Adrenal gland (tissue), 5 donors: ENCODE measurements at regions not wholly inside any gene's neighbourhood (a gene's known extent, or its start where the extent isn't known, plus 50 kb on each side); places are given as distances from the start of the nearest gene placed in this dataset.

Source experiments
- CTCF ChIP-seq, 6 experiments: fragments of 450-650 bp in 4 of 6; fragments of 200-600 bp in 2 of 6; sonication (generic) in 1 of 6; IDR thresholded peaks; 1 replicate in 5 of 6; 2 replicates in 1 of 6; pipeline versions ENCODE4 v1.5.1 to v1.8.0; 2016 to 2021; ENCODE audit warnings: antibody characterized with exemption in 6 of 6, mild to moderate bottlenecking in 2 of 6, moderate library complexity in 1 of 6
- POLR2A ChIP-seq, 2 donors: fragments of 450-650 bp; IDR thresholded peaks; one replicate each; pipeline ENCODE4 v1.6.1; 2017; ENCODE audit warnings: antibody characterized with exemption in 2 of 2, mild to moderate bottlenecking in 2 of 2, moderate library complexity in 1 of 2
- donor health status: DM: no; HTN: no; CAD: no.

GRCh38 chr4:147299205-147299604 is 181.7 kb upstream of the EDNRA start:
- TF ChIP-seq CTCF (IDR thresholded peaks at IDR 0.05) (no peak), POLR2A (IDR thresholded peaks at IDR 0.05) (no peak)
